Uterus (tissue), 2 donors: ENCODE measurements at regions not wholly inside any gene's neighbourhood (a gene's known extent, or its start where the extent isn't known, plus 50 kb on each side); places are given as distances from the start of the nearest gene placed in this dataset.

Experiments used
- POLR2A ChIP-seq, 2 donors: fragments of 450-650 bp; IDR thresholded peaks; one replicate each; pipeline ENCODE4 v1.6.1; 2016; ENCODE audit warnings: antibody characterized with exemption in 2 of 2, mild to moderate bottlenecking in 1 of 2, moderate library complexity in 1 of 2
- TF ChIP-seq, protein P1 (sequence below), 4 experiments: fragments of 200-600 bp in 2 of 4; fragments of 450-650 bp in 2 of 4; sonication (generic) in 2 of 4; IDR thresholded peaks; one replicate each; pipeline ENCODE4 v1.5.1; 2016 to 2019; ENCODE audit warnings: antibody characterized with exemption in 4 of 4, mild to moderate bottlenecking in 2 of 4, moderate library complexity in 1 of 4

GRCh38 chr1:5686195-5686594, 306.0 kb downstream of the NPHP4 start:
- TF ChIP-seq, protein P1, sequence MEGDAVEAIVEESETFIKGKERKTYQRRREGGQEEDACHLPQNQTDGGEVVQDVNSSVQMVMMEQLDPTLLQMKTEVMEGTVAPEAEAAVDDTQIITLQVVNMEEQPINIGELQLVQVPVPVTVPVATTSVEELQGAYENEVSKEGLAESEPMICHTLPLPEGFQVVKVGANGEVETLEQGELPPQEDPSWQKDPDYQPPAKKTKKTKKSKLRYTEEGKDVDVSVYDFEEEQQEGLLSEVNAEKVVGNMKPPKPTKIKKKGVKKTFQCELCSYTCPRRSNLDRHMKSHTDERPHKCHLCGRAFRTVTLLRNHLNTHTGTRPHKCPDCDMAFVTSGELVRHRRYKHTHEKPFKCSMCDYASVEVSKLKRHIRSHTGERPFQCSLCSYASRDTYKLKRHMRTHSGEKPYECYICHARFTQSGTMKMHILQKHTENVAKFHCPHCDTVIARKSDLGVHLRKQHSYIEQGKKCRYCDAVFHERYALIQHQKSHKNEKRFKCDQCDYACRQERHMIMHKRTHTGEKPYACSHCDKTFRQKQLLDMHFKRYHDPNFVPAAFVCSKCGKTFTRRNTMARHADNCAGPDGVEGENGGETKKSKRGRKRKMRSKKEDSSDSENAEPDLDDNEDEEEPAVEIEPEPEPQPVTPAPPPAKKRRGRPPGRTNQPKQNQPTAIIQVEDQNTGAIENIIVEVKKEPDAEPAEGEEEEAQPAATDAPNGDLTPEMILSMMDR (IDR thresholded peaks at IDR 0.05), result no peak
- TF ChIP-seq POLR2A (IDR thresholded peaks at IDR 0.05), result no peak
